ENCODE measurements at regions not wholly inside any gene's neighbourhood (a gene's known extent, or its start where the extent isn't known, plus 50 kb on each side); places are given as distances from the start of the nearest gene placed in this dataset.

DNA sequence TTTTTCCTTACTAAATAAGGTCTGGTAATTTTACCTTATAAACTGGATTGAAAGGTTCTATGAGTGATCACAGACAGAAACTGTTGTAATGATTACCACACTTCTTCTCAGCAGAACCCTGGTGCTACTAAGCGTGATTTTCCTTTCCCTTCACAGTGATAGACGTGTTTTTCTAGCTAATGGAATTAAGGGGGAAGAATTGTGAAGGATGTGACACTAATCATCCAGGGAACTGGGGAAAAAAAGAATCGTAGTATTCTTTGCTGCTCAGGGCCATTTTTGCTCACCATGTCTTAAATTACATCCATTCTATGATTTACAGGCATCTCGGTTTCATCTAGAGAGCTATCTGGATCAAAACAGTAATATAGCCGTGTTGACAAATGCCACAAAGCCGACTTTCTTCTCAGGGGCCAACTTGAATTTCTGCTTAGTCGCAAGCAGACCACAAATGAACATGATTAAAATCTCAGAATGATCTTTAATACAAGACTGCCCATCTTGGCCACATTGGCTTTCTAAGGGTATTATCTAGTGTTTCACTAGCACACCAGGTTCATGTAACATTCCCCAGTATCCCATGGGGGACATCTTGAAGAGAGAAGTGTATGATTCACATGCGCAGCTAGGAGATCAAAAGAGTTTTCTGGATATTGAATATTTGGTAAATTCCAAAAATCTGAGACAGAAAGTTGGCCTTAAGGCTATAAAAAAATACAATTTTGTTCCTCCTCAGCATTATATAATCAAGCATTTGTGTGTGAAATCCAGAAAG lies 154.0 kb downstream of the UGT8 start (continued):
- TF ChIP-seq, protein P1, sequence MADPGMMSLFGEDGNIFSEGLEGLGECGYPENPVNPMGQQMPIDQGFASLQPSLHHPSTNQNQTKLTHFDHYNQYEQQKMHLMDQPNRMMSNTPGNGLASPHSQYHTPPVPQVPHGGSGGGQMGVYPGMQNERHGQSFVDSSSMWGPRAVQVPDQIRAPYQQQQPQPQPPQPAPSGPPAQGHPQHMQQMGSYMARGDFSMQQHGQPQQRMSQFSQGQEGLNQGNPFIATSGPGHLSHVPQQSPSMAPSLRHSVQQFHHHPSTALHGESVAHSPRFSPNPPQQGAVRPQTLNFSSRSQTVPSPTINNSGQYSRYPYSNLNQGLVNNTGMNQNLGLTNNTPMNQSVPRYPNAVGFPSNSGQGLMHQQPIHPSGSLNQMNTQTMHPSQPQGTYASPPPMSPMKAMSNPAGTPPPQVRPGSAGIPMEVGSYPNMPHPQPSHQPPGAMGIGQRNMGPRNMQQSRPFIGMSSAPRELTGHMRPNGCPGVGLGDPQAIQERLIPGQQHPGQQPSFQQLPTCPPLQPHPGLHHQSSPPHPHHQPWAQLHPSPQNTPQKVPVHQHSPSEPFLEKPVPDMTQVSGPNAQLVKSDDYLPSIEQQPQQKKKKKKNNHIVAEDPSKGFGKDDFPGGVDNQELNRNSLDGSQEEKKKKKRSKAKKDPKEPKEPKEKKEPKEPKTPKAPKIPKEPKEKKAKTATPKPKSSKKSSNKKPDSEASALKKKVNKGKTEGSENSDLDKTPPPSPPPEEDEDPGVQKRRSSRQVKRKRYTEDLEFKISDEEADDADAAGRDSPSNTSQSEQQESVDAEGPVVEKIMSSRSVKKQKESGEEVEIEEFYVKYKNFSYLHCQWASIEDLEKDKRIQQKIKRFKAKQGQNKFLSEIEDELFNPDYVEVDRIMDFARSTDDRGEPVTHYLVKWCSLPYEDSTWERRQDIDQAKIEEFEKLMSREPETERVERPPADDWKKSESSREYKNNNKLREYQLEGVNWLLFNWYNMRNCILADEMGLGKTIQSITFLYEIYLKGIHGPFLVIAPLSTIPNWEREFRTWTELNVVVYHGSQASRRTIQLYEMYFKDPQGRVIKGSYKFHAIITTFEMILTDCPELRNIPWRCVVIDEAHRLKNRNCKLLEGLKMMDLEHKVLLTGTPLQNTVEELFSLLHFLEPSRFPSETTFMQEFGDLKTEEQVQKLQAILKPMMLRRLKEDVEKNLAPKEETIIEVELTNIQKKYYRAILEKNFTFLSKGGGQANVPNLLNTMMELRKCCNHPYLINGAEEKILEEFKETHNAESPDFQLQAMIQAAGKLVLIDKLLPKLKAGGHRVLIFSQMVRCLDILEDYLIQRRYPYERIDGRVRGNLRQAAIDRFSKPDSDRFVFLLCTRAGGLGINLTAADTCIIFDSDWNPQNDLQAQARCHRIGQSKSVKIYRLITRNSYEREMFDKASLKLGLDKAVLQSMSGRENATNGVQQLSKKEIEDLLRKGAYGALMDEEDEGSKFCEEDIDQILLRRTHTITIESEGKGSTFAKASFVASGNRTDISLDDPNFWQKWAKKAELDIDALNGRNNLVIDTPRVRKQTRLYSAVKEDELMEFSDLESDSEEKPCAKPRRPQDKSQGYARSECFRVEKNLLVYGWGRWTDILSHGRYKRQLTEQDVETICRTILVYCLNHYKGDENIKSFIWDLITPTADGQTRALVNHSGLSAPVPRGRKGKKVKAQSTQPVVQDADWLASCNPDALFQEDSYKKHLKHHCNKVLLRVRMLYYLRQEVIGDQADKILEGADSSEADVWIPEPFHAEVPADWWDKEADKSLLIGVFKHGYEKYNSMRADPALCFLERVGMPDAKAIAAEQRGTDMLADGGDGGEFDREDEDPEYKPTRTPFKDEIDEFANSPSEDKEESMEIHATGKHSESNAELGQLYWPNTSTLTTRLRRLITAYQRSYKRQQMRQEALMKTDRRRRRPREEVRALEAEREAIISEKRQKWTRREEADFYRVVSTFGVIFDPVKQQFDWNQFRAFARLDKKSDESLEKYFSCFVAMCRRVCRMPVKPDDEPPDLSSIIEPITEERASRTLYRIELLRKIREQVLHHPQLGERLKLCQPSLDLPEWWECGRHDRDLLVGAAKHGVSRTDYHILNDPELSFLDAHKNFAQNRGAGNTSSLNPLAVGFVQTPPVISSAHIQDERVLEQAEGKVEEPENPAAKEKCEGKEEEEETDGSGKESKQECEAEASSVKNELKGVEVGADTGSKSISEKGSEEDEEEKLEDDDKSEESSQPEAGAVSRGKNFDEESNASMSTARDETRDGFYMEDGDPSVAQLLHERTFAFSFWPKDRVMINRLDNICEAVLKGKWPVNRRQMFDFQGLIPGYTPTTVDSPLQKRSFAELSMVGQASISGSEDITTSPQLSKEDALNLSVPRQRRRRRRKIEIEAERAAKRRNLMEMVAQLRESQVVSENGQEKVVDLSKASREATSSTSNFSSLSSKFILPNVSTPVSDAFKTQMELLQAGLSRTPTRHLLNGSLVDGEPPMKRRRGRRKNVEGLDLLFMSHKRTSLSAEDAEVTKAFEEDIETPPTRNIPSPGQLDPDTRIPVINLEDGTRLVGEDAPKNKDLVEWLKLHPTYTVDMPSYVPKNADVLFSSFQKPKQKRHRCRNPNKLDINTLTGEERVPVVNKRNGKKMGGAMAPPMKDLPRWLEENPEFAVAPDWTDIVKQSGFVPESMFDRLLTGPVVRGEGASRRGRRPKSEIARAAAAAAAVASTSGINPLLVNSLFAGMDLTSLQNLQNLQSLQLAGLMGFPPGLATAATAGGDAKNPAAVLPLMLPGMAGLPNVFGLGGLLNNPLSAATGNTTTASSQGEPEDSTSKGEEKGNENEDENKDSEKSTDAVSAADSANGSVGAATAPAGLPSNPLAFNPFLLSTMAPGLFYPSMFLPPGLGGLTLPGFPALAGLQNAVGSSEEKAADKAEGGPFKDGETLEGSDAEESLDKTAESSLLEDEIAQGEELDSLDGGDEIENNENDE (IDR thresholded peaks at IDR 0.05; ENCODE audit: insufficient replicate concordance, low read length), result no peak
- TF ChIP-seq RAD21 (IDR thresholded peaks at IDR 0.05 in 1 of 2, conservative IDR thresholded peaks at IDR 0.05 in 1 of 2; ENCODE audit: low read depth in 2 of 2, low read length in 2 of 2), result no peak
- TF ChIP-seq CBX8 (IDR thresholded peaks at IDR 0.05; ENCODE audit: borderline replicate concordance, low read depth, low read length), result no peak
- no peak for TF ChIP-seq EP300 (IDR thresholded peaks at IDR 0.05; ENCODE audit: borderline replicate concordance in 1 of 2, low read depth in 2 of 2, low read length in 2 of 2)
- no peak for TF ChIP-seq BACH1 (IDR thresholded peaks at IDR 0.05; ENCODE audit: low read length)
- TF ChIP-seq JUND (IDR thresholded peaks at IDR 0.05; ENCODE audit: low read length), result no peak
- no peak for TF ChIP-seq SIN3A (conservative IDR thresholded peaks at IDR 0.05 in 1 of 2, IDR thresholded peaks at IDR 0.05 in 1 of 2; ENCODE audit: low read depth in 1 of 2, low read length in 2 of 2)
- TF ChIP-seq EGR1 (IDR thresholded peaks at IDR 0.05; ENCODE audit: borderline replicate concordance, low read depth, low read length), result no peak
- TF ChIP-seq TAF7 (optimal IDR thresholded peaks at IDR 0.05; ENCODE audit: borderline replicate concordance, low read depth, low read length), result no peak
